PFSK-1 (cell line): ENCODE measurements at regions not wholly inside any gene's neighbourhood (a gene's known extent, or its start where the extent isn't known, plus 50 kb on each side); places are given as distances from the start of the nearest gene placed in this dataset.

Experiments
- FOXP2 ChIP-seq: optimal IDR thresholded peaks from 2 replicates; pipeline ENCODE3; 2011; ENCODE audit warnings: borderline replicate concordance, control low read depth, inconsistent platforms; ENCODE audit not compliant: insufficient read depth; ENCODE audit errors: extremely low read length, extremely low read depth
- POLR2AphosphoS5 ChIP-seq: IDR thresholded peaks from 2 replicates; pipeline ENCODE4 v1.6.1; 2012; ENCODE audit warnings: low read depth, mild to moderate bottlenecking, control low read depth, low read length, moderate library complexity
- REST ChIP-seq, 2 experiments: IDR thresholded peaks; 2 replicates each; pipeline versions ENCODE4 v1.6.1 to v1.8.0; 2011 to 2012; ENCODE audit warnings: low read depth in 2 of 2, low read length in 2 of 2, control low read depth in 1 of 2, inconsistent platforms in 1 of 2, mild to moderate bottlenecking in 1 of 2, moderate library complexity in 1 of 2; ENCODE audit not compliant: insufficient read depth in 1 of 2
- SIN3A ChIP-seq: IDR thresholded peaks from 2 replicates; pipeline ENCODE4 v1.6.1; 2012; ENCODE audit warnings: mild to moderate bottlenecking, low read length, moderate library complexity, borderline replicate concordance; ENCODE audit not compliant: insufficient read depth
- TAF1 ChIP-seq: IDR thresholded peaks from 2 replicates; pipeline ENCODE4 v1.6.1; 2012; ENCODE audit warnings: low read length, control low read depth, borderline replicate concordance; ENCODE audit not compliant: insufficient read depth

- TF ChIP-seq POLR2AphosphoS5 (no peak), SIN3A (no peak), TAF1 (no peak), REST (IDR thresholded peaks at IDR 0.05; ENCODE audit: insufficient read depth in 1 of 2, low read depth in 2 of 2, low read length in 2 of 2) (no peak), FOXP2 (no peak)
These were observed 329.9 kb upstream of the TNP1 start for GRCh38 chr2:217189747-217190146.
